Activated CD8-positive, alpha-beta T cell treated with anti-CD3 and anti-CD28 coated beads for 36 hours (primary cell): ENCODE measurements at regions not wholly inside any gene's neighbourhood (a gene's known extent, or its start where the extent isn't known, plus 50 kb on each side); places are given as distances from the start of the nearest gene placed in this dataset.

ENCODE experiments used
- ATAC-seq: fragments of 200-7000 bp; cut with Tn5 transposase; one replicate; pipeline ENCODE4 v1.10.0; 2021; ENCODE audit warnings: mild to moderate bottlenecking, moderate library complexity
- CTCF ChIA-PET: fragments of 350-600 bp; sonication (Branson Sonifier 250); formaldehyde crosslinking; loops from one replicate; lab custom pipeline; 2021; ENCODE audit warnings: antibody characterized with exemption; lab: Charles Lee
- POLR2A ChIA-PET: fragments of 350-600 bp; sonication (Branson Sonifier 250); formaldehyde crosslinking; loops from one replicate; lab custom pipeline; 2021; ENCODE audit warnings: antibody characterized with exemption; lab: Charles Lee
- DNase-seq: peaks from one replicate; pipeline ENCODE4 v3.0.0-alpha.2; 2020
- H3K27ac Mint-ChIP-seq: one replicate; pipeline ENCODE4 v1.8.0; 2021; ENCODE audit warnings: mild to moderate bottlenecking, mixed read lengths
- H3K27me3 Mint-ChIP-seq: one replicate; pipeline ENCODE4 v1.8.0; 2021; ENCODE audit warnings: mixed read lengths
- H3K36me3 Mint-ChIP-seq: one replicate; pipeline ENCODE4 v1.8.0; 2021; ENCODE audit warnings: low read depth, mixed read lengths
- H3K4me1 Mint-ChIP-seq: one replicate; pipeline ENCODE4 v1.8.0; 2021; ENCODE audit warnings: low read depth, mixed read lengths
- H3K4me3 Mint-ChIP-seq: one replicate; pipeline ENCODE4 v1.8.0; 2021; ENCODE audit warnings: mild to moderate bottlenecking, moderate library complexity, mixed read lengths
- H3K9me3 Mint-ChIP-seq: one replicate; pipeline ENCODE4 v1.8.0; 2021; ENCODE audit warnings: mixed read lengths
- intact Hi-C: fragments of 100-400 bp; cut with micrococcal nuclease; formaldehyde crosslinking; loops from one replicate; pipeline ENCODE4 v1.10.0; 2022
- TF ChIP-seq, protein P1 (sequence below): fragments of 200-600 bp; IDR thresholded peaks from one replicate; pipeline ENCODE4 v1.8.0; 2022; ENCODE audit warnings: antibody characterized with exemption, mild to moderate bottlenecking

DNA sequence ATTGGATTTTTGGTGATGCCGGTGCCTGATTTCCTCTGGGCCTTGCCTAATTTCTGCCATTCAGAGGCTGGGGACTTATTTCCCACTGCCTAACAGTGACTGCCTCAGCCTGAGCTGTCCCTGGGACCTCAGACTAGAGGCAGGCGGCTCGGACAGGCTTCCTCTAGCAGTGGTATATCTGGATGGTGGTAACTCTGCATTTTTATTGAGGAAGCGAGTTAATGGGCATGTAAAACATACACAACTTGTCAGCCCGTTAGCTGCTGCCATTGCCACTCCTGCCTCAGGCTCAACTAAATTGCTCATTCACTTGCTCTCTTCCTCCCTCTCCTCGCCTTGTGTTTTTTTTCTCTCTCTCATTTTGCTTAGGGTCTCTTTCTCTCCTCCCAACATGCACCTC lies 561.6 kb downstream of the BUD13 start:
- ChIA-PET CTCF (no interaction called here), POLR2A (interaction anchor here (0.9 kb wide), 1 partner anchor 946 kb away, joined by 3 read pairs; no protein-coding TSS in a partner anchor)
- H3K27me3 Mint-ChIP-seq = peaks cover 4% of the 10 kb centered on the region
- no peaks in the 10 kb centered on the region for H3K4me1 Mint-ChIP-seq
- no peak overlapping the region for H3K27ac Mint-ChIP-seq
- intact Hi-C loops = no loop called here
- no peaks in the 10 kb centered on the region for H3K9me3 Mint-ChIP-seq
- TF ChIP-seq, protein P1, sequence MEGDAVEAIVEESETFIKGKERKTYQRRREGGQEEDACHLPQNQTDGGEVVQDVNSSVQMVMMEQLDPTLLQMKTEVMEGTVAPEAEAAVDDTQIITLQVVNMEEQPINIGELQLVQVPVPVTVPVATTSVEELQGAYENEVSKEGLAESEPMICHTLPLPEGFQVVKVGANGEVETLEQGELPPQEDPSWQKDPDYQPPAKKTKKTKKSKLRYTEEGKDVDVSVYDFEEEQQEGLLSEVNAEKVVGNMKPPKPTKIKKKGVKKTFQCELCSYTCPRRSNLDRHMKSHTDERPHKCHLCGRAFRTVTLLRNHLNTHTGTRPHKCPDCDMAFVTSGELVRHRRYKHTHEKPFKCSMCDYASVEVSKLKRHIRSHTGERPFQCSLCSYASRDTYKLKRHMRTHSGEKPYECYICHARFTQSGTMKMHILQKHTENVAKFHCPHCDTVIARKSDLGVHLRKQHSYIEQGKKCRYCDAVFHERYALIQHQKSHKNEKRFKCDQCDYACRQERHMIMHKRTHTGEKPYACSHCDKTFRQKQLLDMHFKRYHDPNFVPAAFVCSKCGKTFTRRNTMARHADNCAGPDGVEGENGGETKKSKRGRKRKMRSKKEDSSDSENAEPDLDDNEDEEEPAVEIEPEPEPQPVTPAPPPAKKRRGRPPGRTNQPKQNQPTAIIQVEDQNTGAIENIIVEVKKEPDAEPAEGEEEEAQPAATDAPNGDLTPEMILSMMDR = no peak
- DNase-seq (no peak), ATAC-seq (no peak)
- H3K4me3 Mint-ChIP-seq = no peak overlapping the region
- no peaks in the 10 kb centered on the region for H3K36me3 Mint-ChIP-seq

DNA sequence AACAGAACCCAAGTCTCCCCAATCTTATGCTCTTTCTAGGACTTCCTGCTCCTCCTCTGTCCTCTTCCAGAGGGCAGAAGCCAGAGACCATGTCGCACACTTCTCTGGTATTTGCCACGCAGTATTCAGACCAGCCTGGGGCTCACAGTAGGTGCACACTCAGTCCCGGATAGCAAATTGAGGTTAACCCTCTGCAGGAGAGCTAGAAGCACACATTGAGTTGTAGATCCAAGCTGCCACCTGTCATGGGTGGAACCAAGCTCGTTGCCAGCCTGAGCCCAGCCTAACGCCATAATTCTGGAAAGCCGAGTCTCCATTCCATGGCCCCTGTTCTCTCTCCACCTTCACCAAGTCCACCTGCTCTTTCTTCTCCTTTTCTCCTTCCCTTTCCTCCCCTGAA lies 562.1 kb downstream of the BUD13 start:
- no peak overlapping the region for H3K27ac Mint-ChIP-seq
- ChIA-PET CTCF (no interaction called here), POLR2A (no interaction called here)
- H3K9me3 Mint-ChIP-seq = no peaks in the 10 kb centered on the region
- H3K4me3 Mint-ChIP-seq = no peak overlapping the region
- no peaks in the 10 kb centered on the region for H3K4me1 Mint-ChIP-seq
- ATAC-seq (no peak), DNase-seq (no peak)
- peaks cover 4% of the 10 kb centered on the region for H3K27me3 Mint-ChIP-seq
- TF ChIP-seq, protein P1 = no peak
- intact Hi-C loops = no loop called here
- H3K36me3 Mint-ChIP-seq = no peaks in the 10 kb centered on the region

DNA sequence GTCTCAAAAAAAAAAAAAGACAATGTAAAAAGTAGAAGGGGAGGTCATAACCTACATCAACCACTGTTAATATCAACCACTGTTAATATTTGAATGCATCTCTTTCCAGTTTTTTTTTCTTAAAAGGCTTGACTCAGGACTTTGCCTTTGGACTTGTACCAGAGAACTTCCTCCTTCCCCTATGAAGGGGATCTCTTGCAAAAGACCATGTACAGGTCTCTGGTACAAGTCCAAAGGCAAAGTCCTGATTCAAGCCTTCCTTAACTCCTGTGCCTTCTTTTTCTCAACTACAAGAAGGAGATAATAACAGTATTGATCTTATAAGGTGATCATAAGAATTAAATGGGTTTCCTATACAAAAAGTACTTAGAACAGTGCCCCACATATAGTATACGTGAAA lies 563.5 kb downstream of the BUD13 start:
- ATAC-seq = no peak
- intact Hi-C loops = no loop called here
- H3K4me3 Mint-ChIP-seq = no peak overlapping the region
- peaks cover 4% of the 10 kb centered on the region for H3K27me3 Mint-ChIP-seq
- TF ChIP-seq, protein P1 = no peak
- DNase-seq = no peak
- no peaks in the 10 kb centered on the region for H3K36me3 Mint-ChIP-seq
- no peak overlapping the region for H3K27ac Mint-ChIP-seq
- no peaks in the 10 kb centered on the region for H3K4me1 Mint-ChIP-seq
- ChIA-PET CTCF (no interaction called here), POLR2A (no interaction called here)
- H3K9me3 Mint-ChIP-seq = no peaks in the 10 kb centered on the region

DNA sequence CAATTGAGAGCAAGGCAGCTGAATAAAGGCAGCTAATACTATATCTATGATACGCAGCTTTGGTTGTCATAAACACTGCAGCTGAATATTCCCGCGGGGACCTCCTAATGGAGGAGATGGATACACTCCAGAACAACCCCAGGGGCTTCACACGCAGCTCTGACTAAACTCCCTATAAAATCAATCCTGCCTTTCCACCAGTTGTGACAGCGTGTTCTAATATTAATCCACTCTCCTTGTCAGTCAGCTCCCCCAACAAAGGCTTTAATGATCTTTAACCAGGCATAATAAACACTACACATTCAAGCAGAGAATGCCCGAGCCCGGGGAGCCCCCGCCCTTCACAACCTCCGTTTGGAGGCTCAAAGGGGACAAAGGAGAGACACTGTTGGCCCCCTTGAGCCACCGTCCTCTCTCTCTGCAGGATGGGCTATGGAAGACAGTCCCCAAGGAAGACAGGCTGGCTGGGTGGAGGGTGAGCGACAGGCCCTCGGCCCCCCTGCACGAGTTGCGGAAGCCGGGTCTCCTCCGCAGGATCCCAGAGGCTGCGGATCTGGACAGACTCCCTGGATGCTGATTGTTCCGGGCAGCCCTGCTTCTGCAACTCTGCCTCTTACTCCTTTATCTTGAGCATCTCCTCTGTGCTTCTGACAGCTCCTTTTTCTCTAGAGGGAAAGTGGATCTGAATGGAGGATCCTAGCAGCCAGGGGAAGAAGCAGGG lies 565.2 kb downstream of the BUD13 start:
- peaks cover 4% of the 10 kb centered on the region for H3K27me3 Mint-ChIP-seq
- TF ChIP-seq, protein P1 = no peak
- no peaks in the 10 kb centered on the region for H3K9me3 Mint-ChIP-seq
- intact Hi-C loops = no loop called here
- H3K4me1 Mint-ChIP-seq = no peaks in the 10 kb centered on the region
- CTCF ChIA-PET = interaction anchor here (2.0 kb wide), 1 partner anchor 9 kb away, joined by 6 read pairs; no protein-coding TSS in a partner anchor
- no peak overlapping the region for H3K27ac Mint-ChIP-seq
- H3K36me3 Mint-ChIP-seq = no peaks in the 10 kb centered on the region
- POLR2A ChIA-PET = no interaction called here
- DNase-seq (no peak), ATAC-seq (no peak)
- H3K4me3 Mint-ChIP-seq = no peak overlapping the region

DNA sequence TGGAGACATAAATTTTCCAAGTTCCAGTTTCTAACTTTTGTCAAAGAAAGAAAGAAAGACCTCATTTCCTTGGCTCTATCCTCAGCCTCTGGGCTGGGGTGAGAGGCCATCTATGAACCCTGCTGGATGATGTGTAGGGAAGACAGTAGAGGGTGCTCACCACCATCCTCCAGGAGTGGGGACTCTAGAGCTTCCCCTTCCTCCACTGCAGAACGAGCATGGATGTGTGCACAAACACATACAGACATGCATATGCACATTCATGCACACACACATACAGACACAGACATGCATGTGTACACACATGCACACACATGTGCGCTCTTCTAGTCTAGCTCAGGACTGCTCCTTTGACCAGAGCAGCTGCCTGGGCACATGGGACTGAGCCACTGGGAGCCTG lies 565.8 kb downstream of the BUD13 start:
- ATAC-seq (no peak), DNase-seq (no peak)
- H3K9me3 Mint-ChIP-seq = no peaks in the 10 kb centered on the region
- TF ChIP-seq, protein P1 = no peak
- H3K4me1 Mint-ChIP-seq = no peaks in the 10 kb centered on the region
- H3K36me3 Mint-ChIP-seq = no peaks in the 10 kb centered on the region
- intact Hi-C loops = no loop called here
- H3K4me3 Mint-ChIP-seq = no peak overlapping the region
- no peak overlapping the region for H3K27ac Mint-ChIP-seq
- peaks cover 4% of the 10 kb centered on the region for H3K27me3 Mint-ChIP-seq
- ChIA-PET CTCF (interaction anchor here (2.0 kb wide), 1 partner anchor 10 kb away, joined by 6 read pairs; no protein-coding TSS in a partner anchor), POLR2A (no interaction called here)
